CD4-positive, alpha-beta T cell treated with Interleukin-1 beta for 1 hour (primary cell): ENCODE measurements at regions not wholly inside any gene's neighbourhood (a gene's known extent, or its start where the extent isn't known, plus 50 kb on each side); places are given as distances from the start of the nearest gene placed in this dataset.
A peak's percentile ranks its signal among the peaks of the same experiment; 100 is the strongest.
"Not testable (repeated sequence)": the region's sequence is repeated elsewhere in the genome, so short reads cannot be mapped to it uniquely, and the experiment has no call there.

Source experiments
- DNase-seq, 2 donors: peaks; one replicate each; pipeline ENCODE4 v3.0.0-alpha.2; 2020 to 2022

DNA sequence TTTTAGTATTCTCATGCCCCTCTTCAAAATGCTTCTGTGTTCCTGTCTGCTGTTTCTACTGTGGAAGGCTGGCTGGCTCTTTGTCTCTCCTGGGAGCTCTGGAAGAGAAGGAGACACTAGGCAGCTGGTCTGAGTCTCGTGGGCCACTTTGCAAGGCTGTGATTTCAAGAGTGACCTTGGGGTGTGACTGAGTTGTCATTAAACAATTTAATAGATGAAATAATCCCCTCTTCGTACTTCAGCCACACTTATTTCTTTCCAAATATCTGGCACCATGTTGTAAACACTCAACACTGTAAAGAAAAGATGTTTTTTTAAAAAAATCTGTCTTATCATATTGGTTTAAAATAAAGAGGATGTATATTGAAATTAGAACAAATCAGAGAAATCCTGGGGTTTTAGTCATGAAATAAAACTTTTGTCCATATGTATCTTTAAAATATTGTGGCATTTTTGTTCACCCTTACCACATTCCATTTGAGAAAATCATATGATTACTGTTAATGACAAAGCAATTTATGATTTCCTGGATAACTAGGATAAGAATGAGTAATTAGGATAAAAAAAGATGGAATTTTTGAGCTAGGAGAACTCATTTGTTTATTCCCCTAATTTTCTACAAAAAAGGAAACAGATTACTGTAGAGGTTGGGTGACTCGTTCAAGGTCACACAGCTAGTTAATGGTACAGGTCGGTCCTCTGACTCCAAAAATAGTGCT is 200.8 kb downstream of the MAT2B start:
- no peak for DNase-seq

DNA sequence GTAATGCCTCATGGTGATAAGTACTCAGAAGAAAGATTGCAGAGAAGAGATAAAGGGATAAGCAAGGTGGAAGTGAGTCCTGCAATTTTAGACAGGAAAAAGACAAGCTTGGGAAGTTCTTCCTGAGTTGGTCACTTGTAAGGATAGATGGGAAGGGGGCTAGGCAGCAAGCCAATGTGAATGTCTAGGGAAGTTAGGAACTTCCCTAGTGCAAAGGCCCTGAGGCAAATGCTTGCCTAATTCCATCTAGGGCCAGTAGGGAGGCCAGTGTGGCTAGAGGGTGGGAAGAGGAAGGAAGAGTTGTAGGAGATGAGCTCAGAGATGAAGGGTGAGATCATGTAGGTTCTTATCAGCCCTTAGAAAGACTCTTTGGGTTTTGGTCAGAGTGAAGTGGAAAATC is 206.6 kb downstream of the MAT2B start:
- DNase-seq = no peak

DNA sequence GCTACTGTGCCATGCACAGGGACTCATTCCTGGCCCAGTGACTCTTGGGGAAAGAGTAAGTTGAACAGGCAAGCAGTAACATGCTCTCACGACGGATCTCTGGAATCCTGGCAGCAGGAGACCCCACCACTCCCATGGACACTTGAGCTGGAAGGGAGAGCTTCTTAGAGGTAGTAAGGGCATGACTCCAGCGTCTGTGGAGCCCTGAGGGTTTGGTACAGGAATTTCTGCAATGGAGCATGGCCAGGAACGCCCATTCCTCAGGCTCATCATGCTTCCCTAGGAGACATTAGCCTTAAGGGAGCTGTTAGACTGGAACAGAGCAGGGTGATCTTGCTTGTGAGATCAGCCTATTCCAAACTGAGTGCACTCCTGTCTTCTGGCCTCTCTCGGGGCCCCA is 212.9 kb downstream of the MAT2B start:
- DNase-seq = no peak

DNA sequence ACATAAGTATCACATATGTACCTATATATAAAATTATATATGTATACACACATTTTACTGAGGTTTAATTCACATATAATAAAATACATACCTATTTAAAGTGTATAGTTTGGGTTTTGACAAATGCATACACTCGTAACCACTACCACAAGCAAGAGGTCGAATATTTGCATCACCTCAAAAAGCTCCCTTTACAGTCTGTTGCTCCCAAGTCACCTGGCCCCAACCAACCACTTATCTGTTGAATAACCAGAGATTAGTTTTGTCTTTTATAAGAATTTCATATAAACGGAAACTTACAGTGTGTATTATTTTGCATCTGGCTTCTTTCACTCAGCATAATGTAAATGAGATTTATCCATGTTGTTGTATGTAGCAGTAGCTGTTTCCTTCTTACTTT is 218.9 kb downstream of the MAT2B start:
- DNase-seq = no peak

DNA sequence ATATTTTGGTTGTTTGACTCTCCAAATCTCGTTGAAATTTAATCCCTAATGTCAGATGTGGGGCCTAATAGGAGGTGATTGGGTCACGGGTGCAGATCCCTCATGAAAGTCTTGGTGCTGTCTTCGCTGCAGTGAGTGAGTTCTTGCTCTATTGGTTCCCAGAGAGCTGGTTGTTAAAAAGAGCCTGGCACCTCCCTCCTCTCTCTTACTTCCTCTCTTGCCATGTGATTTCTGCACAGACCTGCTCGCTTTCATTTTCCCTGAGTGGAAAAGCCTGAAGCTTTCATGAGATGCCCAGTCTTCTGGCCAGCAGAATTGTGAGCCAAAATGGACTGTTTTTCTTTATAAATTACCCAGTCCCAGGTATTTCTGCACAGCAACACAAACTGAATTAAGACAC is 221.6 kb downstream of the MAT2B start:
- peak in 1 of 2 donors; percentile 1 for DNase-seq

DNA sequence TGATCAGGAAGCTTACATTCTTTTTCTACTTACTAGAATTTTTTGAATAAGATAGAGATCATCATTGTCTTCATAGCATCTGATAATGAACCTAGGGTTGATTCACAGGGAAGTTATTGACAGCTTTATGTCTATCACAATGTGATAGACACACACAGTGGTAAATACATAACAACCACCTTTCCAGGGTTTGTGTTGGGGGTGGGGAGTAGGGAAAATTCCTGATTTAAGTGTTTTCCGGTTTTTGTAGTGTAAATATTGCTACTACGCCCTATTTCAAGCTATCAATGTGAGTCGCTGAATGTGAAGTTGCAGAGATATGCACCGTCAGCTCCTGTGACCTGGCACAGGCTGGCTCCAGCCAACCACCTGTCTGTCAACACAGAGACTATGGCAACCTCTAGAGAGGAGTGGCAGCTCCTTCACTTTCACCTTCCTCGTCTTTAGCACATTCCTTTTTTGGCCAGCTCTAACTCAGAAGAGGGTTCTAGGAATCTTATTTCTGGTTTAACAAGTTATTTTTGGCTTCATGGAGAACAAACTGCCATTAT is 224.9 kb downstream of the MAT2B start:
- no peak for DNase-seq

DNA sequence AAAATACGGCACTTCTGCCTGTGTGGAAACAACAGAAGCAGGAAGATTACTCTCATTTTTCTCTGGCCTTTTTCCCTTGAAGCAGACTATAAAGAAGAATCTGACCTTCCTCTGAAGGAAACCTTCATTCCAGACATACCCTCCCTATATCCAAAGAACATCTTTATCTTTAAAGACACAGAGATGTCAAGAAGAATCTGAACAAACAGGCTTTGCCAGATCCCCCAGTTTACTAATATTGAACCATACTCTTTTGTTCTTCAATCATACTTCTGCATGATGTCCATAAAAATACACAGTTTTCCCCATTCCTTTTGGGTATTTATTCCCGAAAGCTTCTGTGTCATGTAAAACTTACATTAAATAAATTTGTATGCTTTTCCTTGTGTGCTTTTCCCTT is 225.8 kb downstream of the MAT2B start:
- no peak for DNase-seq

DNA sequence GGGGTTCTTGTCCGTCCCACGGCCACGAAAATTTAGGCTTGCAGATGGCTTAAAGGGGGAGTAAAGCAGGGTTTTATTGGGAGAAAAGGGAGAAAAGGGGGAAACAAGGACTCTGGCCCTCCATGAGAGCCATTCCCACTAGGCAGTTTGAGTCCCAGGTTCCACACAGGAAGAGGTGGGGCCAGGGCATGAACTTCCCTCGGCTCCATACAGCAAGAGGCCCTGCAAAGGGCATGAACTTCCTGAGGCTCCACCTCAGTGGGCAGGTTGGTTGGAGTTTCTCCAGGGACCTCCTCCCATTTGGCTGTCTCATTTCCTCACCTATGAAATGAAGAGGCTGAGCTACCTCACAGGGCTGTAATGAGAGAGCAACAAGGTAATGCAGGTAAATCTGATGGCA is 229.7 kb downstream of the MAT2B start:
- no peak for DNase-seq

DNA sequence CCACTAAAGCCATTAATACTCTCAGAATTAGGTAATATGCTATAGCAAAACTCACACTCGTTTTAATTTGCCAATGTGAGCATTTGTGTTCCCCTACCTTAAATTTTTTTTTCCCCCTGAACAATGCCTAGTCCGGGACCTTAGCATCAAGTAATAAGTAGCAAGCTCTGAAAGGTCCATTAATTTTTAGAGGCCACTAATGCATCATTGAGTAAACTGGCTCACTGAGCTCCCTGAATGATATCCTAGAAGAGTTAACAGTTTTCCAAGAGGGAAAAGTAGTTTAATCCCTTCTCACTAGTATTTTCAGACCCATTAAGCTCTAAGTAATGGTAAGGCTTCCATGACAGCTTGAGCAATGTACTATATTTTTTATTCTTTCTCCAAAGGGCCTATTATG is 242.2 kb downstream of the MAT2B start:
- no peak for DNase-seq

DNA sequence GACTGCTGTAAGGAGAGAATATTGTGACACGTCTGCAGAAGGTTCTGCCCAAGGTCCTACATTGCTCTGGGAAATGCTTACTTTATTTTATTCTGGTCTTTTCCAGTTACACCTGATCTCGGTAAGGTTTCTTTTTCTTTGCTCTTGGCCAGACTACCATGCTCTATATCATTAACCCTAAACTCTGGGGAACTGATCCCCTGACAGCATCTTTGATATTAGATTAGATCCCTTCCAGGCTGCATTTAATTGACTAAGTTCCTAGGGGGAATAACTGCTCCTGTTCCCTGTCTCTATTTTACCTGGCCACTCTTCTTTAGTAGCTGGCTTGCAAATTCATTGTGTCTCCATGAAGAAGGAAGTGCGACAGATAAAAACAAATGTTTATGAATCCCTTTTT is 243.5 kb downstream of the MAT2B start:
- no peak for DNase-seq

DNA sequence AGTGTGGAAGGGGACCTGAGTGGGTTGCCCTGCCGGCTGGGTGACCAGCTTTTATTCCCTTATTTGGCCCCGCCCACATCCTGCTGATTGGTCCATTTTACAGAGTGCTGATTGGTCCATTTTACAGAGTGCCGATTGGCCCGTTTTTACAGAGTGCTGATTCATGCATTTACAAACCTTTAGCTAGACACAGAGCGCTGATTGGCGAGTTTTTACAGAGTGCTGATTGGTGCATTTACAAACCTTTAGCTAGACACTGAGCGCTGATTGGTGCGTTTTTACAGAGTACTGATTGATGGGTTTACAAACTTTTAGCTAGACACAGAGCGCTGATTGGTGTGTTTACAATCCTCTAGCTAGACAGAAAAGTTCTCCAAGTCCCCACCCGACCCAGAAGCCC is 245.0 kb downstream of the MAT2B start:
- DNase-seq = not testable (repeated sequence)

DNA sequence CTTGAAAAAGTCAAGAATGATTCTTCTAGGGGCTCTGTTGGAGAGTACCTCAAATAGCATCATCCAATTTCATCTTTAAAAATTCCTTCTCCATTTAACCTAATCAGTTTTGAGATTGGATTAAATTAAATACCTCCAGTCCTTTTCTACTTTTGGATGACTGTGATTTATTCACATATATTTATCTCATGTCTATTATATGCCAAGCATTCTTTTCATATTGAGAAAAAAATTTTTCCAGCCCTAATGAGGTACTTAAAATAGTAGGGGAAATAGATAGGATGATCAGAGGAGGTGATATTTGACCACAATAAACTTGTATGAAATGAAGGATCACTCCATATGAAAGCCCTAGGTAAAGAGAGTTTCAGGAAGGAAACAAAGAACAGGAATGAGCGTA is 250.1 kb downstream of the MAT2B start:
- no peak for DNase-seq

DNA sequence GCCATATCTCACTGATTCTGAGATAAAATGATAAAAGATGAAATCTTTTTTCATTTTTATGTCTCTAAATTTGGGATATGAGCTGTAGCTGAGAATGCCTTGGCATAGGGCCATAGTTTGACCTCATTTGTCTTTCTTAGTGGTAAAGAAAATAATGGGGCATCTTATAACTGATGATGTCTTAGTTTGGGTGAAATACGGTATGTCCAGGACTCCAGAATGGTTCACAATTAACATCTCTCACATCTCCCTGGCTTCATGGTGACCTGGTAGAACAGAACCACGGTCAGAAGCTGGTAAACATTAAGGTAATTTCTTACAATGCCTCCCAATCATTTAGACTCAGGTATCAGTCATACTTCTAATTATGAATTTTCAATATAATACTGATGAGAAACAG is 250.8 kb downstream of the MAT2B start:
- no peak for DNase-seq

DNA sequence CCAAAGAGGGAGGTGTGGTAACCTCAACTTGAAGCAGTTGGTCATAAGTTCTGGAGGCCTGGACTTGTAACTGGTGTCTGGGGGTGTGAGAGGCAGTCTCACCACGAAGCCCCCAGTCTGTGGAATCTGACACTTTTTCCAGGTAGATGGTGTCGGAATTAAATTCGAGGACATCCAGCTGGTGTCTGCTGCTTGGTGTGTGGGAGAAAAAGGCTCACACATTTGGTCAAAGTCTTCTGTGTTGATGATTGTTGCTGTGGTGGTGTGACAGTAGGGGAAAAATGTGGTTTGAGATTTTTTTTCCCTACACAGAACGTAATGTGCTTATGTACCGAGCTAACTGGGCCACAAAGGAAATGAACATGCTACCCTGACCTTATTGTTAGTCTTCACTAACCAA is 251.9 kb downstream of the MAT2B start:
- no peak for DNase-seq

DNA sequence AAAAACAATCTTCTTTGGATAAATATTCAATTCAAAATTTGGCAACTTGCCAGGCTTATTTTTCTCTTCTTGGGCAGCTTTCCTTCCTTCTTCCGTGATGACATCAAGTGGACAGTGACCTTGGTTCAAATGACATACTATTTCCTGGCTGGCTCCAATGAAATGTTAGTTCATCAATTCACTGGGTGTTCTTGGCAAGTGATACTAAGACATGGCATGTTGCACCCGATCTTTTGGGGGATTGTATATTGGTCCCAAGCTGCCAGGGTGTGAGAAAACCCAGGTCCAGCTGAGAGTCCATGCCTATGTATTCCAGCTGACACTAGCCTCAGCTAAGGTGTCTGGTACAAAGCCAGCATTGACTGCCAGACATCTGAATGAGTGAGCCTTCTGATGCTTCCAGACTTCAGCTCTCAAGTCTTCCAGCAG is 252.9 kb downstream of the MAT2B start:
- DNase-seq = no peak

DNA sequence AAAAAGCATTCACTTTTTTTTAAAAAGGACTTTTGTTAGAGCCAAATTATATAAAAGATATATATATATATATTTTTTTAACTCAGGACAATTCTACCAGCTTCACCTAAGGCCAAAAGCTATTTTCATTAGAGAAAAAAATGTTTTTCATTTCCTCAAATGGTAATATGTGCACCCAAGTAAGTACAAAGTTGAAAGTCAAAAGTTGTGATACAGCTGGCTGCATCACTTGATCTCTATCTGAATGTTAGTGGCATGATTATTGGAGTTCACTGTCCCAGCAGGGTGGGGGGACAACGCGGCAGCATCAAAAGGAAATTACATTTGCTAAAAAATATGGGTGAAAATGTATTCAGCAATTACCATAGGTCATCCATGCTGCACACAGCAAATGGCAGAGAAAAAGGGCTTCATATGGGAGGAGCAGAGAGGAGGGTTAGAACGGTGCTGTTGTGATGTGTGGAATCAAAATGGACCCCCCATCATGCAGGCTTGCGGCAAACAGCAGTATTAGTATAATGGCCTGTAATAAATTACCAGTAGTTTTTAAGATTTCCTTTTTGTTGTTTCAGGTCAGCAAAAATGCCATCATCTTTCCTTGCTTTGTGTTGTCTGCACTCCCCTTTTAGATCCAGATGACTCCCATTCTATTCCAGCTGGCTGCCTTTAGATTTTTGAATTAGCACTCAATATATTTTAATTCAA is 253.7 kb downstream of the MAT2B start:
- DNase-seq = no peak

DNA sequence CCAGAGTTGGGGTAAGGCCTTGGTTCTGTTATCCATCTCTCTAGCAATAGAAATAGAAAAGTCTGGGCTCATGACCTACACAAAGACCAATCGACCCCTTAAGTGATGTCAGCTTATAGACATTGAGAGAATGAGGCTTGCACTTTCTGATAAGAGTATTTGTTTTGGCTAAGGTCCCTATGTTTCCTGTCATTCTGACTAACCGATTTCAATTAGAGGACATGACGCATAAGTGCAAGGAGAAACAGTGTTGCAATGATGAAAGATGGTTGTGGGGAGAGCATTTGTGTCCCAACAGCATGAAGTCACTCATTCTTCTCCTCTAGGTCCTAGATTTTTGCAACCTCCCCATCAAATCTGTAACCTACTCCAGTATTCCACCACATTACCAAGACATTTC is 255.1 kb downstream of the MAT2B start:
- no peak for DNase-seq

DNA sequence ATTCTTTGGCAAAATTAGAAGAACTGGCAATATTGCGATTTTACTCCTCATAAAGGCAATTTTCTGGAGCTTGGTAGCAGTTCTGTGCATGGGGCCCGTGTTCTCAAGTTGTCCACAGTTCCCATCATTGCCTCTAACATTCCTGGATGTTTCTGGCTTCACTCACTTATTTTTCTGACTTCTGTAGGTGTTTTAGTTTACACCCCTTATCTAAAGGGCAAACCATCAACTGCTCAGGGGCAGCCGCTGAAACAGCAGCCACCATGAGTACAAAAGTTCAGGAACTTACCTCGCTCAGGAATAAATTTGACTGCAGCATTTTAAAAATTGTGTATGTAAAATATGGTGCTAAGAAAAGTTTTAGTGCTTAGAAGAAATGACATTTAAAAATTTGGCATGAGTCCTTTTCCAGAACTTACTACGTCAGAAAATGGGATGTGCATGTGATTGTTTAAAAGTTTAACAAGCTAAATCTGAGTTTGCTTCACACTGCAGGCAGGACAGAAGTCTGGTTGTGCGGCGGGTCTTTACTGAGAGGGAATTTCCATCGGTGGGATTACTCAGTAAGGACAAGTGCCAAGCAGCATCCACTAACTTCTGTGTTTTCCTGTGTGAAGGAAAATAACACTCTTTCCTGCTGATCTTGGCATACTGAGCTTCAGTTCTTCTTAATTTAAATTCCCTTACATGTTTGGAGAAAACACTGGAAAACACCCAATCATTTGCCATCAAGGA is 261.7 kb downstream of the MAT2B start:
- DNase-seq = no peak

DNA sequence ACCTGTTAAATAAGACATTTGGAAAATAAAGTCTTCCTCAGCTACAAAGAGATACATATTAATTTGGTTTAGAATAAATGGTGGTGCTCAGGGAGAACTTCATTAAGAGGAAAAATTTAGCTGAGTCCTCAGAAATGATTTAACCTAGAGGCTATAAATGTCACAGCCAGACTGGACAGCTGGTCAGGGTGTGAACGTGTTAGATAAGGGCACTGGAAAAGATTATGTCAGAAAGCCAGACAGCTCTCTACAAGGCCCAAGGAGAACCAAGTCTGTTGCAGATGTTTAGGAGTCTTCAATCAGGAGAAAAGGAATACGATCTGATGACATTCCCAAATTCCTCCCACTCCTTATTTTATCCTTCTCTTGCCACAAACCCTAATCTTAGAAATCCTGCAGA is 265.2 kb downstream of the MAT2B start:
- no peak for DNase-seq

DNA sequence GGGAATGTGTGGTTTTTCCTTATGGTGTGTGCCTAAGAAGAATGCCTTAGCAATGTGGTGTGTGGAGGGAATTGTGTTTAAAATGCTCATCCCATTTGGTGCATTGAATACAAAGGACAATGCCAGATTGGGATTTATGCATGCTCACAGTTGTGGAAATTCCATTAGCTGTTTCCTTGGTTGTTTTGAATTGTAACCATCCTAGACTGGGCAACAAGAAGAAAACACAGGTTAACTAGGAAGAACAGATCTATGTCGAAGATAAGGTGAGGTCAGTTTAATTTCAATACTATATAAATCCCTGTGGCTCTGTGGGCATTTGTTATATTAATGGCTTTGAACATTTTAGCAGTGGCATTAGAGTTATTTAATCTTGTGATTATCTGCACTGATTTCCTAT is 266.8 kb downstream of the MAT2B start:
- DNase-seq = no peak

DNA sequence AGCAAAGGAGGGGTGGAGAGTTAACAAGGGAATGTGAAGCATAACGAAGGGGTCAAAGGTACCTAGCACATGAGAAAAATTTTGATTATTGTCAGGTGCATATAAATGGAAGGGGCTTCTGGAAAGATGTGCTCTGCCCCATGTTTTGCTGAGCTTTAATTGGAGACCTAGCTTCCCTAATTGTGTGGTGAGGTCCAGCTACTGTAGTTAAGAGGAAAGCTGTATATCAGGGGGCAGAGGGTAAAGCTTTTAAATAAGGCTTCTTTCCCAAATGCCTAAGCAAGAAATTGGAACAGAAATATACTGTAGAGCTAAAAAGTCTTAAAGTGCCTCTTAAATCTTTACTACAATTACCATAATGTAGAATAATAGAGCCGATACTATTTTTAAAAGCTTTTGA is 267.2 kb downstream of the MAT2B start:
- no peak for DNase-seq

DNA sequence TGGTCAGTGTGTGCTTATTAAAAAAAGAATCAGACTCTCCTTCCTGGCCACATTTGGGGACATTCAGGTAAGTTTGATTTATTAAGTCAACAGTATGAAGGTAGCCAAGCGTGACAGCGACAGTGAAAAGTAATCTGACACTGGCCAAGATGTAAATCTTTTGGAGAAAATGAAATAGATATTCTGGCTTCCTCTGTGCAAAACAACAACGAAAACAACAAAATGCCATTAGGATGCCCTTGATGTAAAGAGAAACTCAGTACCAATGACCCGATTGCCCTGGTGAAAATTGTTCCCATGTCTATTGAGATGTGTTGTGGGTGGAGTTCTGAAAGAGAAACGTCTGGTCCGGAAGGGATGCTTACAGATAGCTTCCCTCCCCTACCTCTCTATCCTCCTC is 267.8 kb downstream of the MAT2B start:
- DNase-seq = no peak

DNA sequence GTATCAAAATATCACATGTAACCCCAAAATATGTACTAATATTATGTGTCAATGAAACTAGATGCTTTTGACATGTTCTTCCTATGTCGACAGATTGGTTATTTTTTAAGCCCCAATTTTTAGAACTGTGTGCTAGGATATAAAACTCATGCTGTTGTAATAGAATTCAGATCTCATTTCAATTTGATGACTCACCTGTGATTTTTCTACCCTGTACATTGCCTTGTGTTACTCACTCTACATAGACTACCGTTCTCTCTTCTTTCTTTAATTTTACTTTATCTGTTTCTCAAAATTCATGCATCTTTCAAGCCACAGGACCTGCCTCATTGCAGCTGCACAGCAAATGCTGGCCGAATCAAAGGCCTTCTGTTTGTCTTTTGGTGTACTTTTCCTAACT is 284.5 kb downstream of the MAT2B start:
- DNase-seq = no peak

DNA sequence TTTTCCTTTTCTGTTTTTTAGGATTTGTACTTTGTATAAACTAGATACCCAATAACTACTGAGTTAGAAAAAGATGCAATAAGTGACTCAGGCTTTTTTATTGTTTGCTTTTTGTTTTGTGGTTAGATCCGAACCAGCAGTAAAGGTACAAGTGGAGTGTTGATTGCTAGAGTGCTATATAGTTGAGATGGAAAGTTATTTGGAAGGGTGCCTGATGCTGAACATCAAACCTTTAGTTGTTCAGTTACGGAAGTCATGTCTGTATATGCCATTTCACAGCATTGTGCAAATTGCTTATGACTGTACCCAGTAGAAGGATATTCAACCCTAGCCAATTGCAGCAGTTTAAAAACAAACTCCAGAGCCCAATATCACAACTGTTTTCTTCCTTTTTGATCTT is 285.1 kb downstream of the MAT2B start:
- no peak for DNase-seq
